Hematopoietic multipotent progenitor cell treated with erythropoietin and hydrocortisone succinate and interleukin-3 and kit ligand, for 17 days (in vitro differentiated cells): ENCODE measurements at regions not wholly inside any gene's neighbourhood (a gene's known extent, or its start where the extent isn't known, plus 50 kb on each side); places are given as distances from the start of the nearest gene placed in this dataset.
"Not testable (repeated sequence)": the region's sequence is repeated elsewhere in the genome, so short reads cannot be mapped to it uniquely, and the experiment has no call there.

Experiments used
- DNase-seq: peaks from one replicate; pipeline ENCODE4 v3.0.0-alpha.2; 2015; ENCODE audit warnings: low spot score

DNA sequence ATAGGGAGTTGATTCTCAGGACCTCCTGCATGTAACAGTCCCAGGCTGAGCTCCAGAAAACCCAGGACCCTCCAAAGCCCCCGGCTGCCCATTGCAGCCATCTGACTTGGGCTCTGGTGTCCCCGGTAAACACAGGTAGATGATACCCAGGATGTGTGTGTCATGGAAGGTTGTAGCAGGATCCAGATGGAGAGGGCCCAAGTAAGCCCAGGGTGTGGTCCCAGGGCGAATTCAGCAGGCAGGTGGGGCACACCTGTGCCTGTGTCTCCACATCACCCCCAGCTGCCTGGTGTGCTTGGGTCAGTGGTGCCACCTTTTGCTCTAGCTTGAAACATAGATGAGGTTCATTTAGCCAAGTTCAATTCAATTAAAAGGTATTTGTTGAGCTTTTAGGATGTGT is 524.1 kb downstream of the GLRX3 start:
- DNase-seq = no peak

DNA sequence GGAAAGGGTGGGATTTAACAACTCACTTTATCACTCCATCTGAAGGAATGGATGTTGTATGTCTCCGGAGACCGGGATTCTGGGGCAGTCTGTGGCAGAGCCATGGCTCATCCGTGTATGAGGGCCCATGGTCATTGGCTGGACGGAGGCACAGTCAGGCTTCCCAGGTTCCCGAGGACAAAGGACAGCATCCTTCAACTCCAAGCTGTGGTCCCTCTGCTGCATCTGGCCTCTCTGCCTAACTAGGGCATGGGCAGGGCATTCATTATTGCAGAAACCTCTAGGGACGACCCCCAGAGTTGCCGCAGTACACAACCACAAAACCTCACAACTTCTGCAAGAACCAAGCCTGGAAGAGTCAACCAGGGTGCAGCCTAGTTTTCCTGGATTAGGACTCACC is 525.2 kb downstream of the GLRX3 start:
- DNase-seq = no peak

DNA sequence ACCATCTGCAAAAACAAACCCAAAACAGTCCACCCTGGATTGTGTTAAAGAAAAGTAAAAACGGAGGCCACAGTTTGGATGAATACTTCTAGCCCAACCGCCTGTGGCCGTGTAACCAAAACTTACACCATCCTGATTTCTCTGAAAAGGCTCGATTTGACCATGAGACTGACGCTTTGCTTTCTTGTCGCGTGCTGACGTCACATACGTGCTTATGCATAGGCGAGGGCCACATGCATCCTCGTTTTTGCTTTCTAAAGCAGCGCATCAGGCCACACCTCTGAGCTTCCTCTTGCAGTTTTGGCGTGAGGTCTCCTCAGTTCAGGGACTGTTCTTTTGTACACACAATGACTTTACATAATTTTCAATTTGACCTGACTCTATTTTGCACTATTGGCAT is 526.6 kb downstream of the GLRX3 start:
- DNase-seq = no peak

DNA sequence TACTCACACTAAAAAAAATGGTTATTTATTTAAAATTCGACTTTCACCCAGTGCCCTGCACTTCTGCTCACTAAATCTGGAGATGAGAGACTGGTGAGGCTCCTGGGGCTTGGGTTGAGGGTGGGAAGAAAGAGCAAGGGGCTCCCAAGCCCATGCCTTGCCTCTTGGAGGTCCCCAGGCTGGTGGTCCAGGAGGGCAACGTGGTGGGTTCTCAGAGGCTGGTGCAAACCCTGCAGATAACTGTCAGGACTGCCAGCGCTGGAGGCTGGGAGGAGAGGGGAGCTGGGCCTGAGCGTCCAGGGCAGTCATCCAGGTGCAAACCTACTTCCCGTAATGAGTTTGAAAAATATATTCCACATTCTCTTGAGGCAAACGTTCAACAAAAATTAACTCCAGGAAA is 528.3 kb downstream of the GLRX3 start:
- no peak for DNase-seq

DNA sequence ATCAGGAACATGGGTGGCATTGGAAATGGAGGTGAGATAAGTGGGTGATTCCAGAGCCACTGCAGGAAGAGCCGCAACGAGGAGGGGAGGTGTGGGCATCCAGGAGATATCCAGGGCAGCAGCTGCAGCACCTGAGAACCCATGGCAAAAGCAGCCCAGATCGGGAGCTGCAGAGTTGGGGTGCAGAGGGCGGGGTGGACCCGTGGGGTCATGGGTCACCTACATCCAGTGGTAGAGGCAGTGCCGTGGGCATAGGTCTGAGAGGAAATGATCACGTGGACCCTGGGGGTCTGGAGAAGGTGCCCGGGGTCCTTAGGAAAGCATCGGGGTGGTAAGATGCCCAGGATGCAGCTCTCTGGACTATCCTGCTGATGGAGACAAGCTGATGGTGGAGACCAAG is 530.0 kb downstream of the GLRX3 start:
- no peak for DNase-seq

DNA sequence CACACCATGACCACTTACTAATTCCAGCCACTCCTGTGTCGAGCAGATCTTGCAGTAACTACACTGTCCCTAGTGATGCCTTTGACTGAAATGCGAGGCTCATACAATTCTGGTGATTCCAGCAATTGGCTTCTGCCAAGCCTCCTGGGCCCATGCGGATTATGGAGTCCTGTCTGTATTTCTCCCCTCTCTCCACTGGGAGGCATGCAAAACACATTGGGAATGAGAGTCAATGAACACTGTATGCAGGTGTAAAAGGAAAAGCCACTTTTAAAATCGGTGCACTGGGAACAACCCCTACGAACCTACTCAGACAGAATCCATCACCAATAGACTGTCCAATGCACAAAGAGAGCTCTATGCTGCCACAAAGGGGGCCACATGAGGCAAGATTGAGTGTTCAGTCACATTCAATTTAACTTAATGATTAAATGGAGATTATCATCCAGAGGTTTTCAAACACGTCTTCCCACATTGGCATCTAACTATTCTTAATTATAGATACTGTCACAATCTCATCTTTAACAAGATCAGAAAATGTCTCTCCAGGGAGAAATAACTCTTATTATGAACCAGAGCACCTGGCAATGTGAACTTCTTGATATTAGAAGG is 550.6 kb downstream of the GLRX3 start:
- DNase-seq = no peak

DNA sequence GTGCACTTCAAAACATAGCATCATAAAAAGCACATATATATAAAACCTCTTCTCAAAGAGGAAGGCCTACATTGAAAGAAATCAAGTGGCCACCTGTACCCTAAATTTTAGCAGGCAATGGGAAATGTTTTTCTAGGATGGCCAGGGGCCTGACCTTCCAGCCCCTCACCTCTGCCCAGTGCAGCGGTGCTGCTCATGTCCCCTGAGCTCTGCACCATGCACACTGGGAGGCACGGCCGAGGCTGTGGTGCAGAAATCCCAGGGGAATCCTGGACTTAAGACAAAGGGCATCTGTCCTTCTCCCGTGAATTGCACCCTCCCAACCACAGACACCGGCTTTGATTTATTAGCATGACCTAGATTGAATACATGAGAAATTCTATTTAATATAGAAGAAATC is 551.4 kb downstream of the GLRX3 start:
- no peak for DNase-seq

DNA sequence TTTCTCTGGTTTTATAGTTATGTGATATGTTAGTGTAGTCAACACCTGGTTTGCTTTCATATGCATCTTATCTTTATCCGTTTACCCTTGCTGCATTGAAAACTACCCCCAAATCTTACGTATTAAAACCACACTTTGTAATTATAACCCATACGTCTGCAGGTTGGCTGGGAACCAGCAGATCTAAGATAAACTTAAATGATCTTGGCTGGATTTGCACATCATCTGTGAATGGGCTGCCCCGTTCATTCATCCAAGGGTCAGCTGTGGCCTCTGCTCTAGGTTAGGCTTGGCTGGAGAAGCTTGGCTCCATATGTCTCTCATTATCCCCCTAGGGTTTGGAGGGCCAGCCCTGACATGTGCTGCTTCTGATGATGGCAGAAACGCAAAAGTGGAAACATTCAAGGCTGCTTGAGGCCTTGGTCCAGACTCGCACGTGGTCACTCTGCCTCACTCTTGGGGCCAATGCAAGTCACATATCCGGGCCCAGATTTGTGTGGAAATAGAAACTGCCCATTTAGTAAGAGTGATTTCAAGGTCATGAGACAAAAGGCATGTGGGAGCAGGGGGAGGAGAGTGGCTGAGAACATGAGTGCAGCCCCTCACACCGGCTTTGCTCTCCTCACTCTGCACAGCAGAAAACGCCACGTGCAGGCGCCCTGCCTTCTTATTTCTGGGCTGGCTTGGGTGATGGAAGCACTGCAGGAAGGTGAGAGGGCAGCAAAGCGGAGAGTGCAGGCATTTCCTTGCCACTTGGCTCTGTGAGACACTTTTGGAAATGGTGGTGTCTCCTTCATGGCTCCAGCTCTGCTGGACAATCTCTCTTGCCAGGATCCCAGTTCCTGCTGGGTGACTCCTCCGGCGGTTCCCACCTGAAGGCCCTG is 553.8 kb downstream of the GLRX3 start:
- no peak for DNase-seq

DNA sequence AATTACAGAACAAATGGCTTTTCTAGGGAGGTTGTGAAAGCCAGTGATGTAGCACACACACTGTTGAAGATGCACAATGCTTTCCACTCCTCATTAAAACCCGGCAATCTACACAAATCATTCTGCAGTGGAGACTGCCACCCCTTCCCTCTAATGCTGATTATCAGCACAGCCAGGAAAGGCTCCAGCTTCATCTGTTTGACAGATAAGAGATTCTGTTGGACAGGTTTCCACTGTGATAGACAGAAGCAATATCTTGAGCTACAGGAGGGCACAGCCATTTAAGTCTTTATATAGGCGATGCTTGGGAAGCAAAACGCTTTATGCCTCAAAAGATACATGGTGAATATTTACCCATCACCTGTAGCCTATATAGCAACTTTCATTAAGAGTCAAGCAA is 555.6 kb downstream of the GLRX3 start:
- no peak for DNase-seq

DNA sequence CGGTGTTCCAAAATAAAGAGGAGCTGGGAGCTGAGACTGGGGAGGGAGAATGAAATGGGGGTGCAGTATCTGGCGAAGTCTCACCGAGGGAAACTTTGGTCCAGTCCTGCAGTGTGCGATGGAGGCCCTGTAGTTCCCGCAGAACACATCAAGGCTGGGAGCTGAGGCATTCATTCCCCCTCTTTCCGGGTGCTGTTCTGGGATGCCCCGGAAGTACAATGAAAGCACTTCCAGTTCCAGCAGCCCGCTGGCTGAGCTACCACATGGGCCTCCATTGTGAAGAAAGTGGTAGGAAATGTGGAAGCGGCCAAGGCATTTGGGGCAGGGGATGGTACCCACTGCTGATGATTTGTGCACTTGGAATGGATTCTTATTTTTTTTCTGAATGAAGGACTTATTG is 560.7 kb downstream of the GLRX3 start:
- no peak for DNase-seq

DNA sequence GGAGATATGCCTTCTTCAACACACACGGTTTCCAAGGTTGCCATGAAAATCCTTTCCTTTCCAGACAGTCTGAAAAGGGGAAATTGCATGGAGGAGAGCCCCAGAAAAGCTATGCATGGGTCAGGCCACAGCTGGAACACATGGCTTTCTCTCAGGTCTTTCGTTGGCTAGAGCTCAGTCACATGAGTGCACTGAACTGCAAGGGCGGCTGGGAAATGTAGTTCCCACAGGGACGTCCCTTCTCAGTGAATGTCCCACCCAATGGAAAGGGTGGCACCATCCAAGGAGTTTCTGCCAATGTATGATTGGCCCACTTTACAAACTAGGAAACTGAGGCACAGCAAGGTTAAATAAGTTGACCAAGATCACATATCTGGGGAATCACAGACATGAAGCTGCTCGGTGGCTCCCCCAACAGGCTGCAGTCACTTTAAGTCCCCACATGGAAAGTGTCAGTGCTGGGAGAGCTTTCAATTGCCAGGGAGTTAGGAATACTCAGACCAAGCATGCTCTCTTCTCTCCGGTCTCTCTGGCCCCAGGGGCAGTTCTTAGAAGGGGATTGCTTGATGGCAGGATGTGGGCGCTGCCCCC is 571.3 kb downstream of the GLRX3 start:
- DNase-seq = no peak

DNA sequence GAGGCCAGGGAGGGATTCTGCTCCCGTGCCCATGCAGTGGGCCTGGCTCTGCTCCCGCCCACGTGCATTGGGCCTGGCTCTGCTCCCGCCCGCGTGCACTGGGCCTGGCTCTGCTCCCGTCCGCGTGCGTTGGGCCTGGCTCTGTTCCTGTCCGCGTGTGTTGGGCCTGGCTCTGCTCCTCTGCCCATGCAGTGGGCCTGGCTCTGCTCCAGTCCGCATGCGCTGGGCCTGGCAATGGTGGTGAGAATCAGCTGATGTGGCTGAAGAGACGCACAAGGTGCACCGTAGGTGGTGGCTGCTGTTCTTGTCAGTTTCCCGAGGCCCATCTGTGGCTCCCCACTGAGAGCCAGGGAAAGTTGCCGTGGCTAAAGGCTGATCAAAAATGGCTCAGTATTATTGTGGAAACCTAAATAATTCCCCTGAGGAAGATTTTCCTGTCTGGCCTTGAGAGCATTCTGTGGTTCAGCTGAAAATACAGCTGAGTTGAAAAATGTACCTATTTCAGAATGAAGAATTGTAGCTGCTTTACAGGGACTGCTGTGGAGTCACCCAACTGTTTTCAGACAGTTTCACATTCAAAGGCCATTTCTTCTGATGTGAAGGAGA is 572.4 kb downstream of the GLRX3 start:
- no peak for DNase-seq

DNA sequence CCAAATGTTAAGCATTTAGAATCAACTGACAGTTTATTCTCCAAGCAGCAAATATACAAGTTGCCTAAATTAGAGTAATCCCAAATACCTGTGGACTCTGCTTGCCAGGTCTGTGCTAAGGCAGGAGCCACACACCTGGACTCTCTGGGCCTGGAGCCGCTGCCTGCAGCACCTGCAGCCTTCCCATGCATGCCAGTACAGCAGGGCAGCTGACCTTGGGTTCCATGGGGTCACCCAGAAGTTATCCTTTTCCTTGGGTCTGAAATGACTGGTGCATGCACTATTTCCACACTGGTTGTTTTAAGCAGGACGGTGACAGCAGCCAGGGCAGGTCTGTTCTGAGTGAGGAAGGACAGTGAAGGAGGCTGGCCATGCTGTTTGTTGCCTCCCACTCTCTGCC is 573.2 kb downstream of the GLRX3 start:
- DNase-seq = no peak

DNA sequence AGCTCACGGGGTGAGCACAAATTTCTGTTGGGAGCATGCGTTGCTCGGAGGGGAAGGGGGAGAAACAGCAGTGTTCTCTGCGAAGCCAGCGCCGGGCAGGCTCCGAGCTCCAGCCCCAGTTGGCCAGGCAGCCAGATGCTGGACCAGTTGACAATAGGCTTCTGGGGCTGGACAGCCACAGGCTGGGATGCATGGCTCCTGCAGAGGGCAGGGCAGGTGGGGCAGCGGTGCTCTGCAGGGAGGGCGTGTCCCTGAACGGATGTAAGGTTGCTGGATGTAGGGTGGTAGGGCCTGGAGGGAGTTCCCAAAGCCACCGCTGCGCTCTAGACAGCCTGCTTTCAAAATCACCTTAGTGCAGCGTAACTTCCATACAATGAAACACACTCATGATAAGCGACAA is 574.9 kb downstream of the GLRX3 start:
- no peak for DNase-seq

DNA sequence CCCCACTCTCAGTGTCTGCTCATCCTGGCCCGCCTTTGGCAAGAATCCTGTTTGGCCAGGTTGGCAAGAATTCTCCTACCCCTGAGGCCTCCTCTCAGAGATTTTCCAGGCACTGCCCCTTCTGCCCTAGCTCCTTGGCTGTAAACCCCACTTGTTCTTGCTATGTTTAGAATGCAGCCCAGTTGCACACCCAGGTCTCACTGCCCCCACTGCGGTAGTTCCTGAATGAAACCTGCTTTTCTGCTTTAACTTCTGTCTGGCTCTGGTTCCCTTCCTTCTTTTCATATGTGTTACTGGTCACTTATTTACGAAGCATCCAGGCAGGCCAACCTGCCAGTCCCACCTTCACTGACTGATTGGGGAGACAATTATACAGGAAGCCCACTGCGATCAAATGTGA is 576.9 kb downstream of the GLRX3 start:
- DNase-seq = no peak

DNA sequence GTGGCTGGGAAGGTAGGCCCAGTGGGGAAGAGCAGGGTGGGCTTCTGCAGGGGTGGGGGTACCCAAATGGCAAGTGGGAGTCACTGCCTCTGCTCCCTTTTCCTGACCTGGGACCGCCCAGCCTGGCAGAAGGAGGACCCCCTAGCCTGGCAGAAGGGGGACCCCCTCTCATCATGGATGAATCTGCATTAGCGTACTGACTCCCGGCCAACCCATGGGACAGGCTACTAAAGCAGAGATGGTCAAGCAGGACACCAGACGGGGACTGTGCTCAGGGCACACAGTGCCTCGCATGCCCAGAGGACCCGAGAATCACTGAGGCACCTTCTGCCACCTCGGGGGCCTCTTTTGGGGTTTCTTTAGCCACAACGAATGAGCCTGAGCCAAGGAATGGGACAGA is 577.5 kb downstream of the GLRX3 start:
- DNase-seq = no peak

DNA sequence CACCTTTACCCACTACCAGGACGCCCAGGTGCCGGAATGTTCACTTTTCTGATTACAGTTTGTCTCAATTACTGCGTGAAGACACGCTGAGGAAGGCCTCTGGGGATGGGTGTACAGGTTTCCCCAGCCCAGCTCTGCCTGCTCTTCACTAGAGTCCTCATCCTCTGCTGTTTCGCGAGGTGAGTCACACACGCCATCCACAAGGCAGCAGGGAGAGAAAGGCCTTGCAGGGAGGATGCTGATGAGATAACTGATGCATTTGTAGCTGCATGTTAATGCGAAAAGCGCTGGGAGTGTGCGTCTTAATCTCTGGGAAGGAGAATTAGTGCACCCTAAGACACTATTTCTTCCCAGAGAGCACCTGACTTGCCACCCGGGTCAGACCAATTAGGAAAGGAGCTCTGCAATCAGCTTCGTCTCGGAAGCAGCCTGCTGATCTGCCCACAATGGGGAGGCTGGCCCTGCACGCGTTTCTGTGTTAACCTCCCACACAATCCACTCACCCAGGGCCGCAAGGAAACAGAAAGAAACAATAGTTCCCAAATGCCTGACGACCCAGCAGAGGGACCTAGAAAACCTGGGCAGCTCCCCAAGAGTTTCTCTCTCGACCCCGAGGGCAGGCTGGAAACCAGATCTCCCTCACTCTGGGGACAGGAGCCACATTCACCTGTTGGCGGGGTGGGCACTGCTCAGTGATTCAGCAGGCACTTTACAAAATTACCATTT is 578.7 kb downstream of the GLRX3 start:
- no peak for DNase-seq

DNA sequence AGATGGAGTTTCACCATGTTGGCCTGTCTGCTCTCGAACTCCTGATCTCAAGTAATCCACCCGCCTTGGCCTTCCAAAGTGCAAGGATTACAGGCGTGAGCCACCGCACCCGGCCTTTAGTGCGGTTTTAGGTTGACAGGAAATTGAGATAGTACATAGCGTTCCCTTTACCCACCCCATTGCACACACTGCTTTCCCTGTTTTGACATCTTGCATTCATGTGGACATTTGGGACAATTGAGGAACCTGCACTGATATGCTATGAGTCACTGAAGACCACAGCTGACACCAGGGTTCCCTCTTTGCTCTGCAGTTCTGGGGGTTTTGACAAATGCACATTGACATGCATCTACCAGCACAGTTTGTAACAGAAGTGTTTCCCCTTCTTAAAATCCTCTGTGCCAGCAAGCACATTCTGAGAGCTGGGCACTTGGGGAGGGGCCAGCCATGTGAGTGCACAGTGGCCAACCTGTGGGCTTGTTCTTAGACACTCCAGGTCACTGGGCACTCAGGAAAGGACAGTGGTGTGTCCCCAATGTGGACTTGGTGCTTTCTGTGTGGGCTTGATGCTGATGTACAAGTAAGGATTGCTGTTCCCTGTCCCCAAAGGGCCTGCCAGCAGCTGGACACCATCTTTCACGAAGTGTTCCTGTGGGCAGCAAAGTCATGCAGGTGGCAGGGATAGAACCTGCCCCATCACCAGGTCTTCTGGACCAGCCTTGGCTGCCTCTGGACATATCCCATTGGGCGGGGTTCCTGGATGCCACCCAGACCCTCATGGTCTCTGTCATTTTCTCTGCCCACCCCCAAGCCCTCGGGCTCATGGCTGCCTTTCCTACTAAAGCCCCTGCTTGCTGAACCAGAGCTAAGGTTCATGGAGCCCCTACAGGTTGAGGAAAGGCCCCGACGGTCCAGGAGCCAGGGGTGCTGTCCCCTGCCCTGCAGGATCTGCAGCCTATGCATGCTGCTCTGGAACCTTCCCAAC is 579.8 kb downstream of the GLRX3 start:
- DNase-seq = no peak

DNA sequence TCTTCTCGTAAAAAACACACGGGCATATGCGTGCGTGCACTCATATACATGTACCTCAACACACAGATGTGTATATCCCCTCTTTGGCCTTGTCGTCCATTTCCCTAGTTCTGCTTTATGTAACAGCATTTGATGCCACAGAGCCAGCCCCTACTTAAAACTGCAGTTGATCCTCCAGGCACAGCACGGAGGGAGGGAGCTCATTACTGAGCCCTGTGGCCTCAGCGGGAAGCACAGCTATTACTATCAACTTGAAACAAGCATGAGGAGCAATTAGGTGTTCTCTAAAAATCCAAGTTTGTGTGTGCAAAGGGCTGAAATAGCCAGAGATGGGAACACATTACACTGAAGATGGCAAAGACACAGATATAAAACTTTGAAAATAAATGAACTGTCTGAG is 580.9 kb downstream of the GLRX3 start:
- no peak for DNase-seq

DNA sequence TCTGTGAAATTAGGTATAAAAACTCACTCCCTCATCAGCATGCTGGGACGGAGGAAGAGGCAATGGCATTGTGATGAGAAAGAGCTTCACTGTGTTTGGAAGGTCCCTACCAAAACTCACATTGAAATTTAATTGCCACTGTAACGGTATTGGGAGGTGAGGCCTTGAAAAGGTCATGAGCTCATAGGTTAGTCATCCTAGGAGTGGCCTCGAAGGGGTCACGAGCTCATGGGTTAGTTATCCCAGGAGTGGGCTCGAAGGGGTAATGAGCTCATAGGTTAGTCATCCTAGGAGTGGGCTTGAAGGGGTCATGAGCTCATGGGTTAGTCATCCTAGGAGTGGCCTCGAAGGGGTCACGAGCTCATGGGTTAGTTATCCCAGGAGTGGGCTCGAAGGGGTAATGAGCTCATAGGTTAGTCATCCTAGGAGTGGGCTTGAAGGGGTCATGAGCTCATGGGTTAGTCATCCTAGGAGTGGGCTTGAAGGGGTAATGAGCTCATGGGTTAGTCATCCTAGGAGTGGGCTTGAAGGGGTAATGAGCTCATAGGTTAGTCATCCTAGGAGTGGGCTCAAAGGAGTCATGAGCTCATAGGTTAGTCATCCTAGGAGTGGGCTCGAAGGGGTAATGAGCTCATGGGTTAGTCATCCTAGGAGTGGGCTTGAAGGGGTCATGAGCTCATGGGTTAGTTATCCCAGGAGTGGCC is 582.7 kb downstream of the GLRX3 start:
- DNase-seq = not testable (repeated sequence)

DNA sequence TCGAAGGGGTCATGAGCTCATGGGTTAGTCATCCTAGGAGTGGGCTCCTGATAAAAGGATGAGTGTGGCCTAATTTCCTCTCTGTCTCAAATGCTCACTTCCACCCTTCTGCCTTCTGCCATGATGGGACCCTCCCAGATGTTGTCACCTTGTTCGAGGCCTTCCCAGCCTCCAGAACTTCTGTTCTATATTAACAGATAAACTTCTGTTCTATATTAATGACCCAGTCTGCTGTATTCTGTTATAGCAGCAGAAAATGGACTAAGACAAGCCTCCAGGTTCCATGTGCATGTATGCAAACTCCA is 583.2 kb downstream of the GLRX3 start:
- no peak for DNase-seq
